Panc1 (cell line): ENCODE measurements at regions not wholly inside any gene's neighbourhood (a gene's known extent, or its start where the extent isn't known, plus 50 kb on each side); places are given as distances from the start of the nearest gene placed in this dataset.

Experiments
- CTCF ChIP-seq: fragments of 450-650 bp; IDR thresholded peaks from 2 replicates; pipeline ENCODE4 v1.5.1; 2017; ENCODE audit warnings: mild to moderate bottlenecking
- TCF7L2 ChIP-seq: IDR thresholded peaks from 2 replicates; pipeline ENCODE4 v1.6.1; 2011; ENCODE audit warnings: mild to moderate bottlenecking, low read depth, low read length, inconsistent platforms

GRCh38 chr5:167145841-167146240, 1145.6 kb upstream of the WWC1 start:
- TF ChIP-seq CTCF (no peak), TCF7L2 (no peak)
